ENCODE measurements at regions not wholly inside any gene's neighbourhood (a gene's known extent, or its start where the extent isn't known, plus 50 kb on each side); places are given as distances from the start of the nearest gene placed in this dataset.

DNA sequence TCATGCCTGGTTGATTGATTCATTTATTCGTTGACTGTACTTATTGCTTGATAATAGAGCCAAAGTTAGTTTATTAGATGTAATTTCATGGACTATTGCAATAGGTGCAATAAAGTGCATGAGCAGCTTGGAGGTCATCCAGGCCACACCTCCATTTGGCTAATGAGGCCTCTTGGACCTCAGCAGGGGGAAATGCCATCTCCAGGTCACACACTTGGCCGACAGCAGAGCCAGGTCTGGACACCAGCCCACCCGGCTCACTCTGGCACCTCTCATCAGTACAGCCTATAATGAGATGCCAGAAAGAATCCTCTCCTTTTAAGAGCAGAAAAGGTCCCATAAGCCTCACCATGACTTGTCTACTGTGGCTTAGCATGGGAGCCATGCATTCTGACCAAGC, 71.2 kb upstream of the AFF3 start:
- Histone ChIP-seq H3K36me3 (no peaks in the 10 kb centered on the region), H3K4me3 (no peak overlapping the region), H3K4me1 (peaks cover 12% of the 10 kb centered on the region), H3K27ac (no peak overlapping the region), H3K27me3 (no peaks in the 10 kb centered on the region), H3K9me3 (no peaks in the 10 kb centered on the region)
- ATAC-seq (peak; percentile 25), DNase-seq (no peak)
- intact Hi-C loops (cut with DNase I) = no loop called here
- TF ChIP-seq CTCF (IDR thresholded peaks at IDR 0.05) = no peak

GRCh38 chr2:100212850-100213249, 70.5 kb upstream of the AFF3 start:
- no peak for TF ChIP-seq CTCF (IDR thresholded peaks at IDR 0.05)
- Histone ChIP-seq H3K9me3 (no peaks in the 10 kb centered on the region), H3K27me3 (no peaks in the 10 kb centered on the region), H3K27ac (no peak overlapping the region), H3K4me3 (no peak overlapping the region), H3K36me3 (no peaks in the 10 kb centered on the region), H3K4me1 (peaks cover 12% of the 10 kb centered on the region)
- intact Hi-C loops (cut with DNase I) = no loop called here
- no peak for ATAC-seq
- no peak for DNase-seq

DNA sequence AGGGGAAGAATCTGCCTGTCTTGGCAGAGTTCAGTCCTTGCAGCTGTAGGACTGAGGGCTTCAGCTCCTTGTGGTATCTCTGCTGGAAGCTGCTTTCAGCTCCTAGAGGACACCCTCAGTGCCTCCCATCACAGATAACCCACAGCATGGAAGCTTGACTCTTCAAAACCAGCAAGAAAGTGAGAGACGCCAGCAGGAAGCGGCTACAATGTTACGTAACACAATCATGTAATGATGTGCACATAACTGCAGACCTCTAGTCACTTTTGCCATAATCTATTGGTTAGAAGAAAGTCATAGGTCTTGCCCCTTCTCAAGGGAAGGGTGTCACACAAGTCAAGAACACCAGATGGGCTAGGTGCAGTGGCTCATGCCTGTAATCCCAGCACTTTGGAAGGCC, 69.1 kb upstream of the AFF3 start:
- intact Hi-C loops (cut with DNase I) = no loop called here

GRCh38 chr2:100208141-100208770, 65.9 kb upstream of the AFF3 start:
- Histone ChIP-seq H3K9me3 (no peaks in the 10 kb centered on the region), H3K4me1 (no peaks in the 10 kb centered on the region), H3K27me3 (no peaks in the 10 kb centered on the region), H3K27ac (no peak overlapping the region), H3K36me3 (no peaks in the 10 kb centered on the region), H3K4me3 (no peak overlapping the region)
- intact Hi-C loops (cut with DNase I) = no loop called here
- TF ChIP-seq CTCF (IDR thresholded peaks at IDR 0.05) = no peak
- DNase-seq (no peak), ATAC-seq (no peak)

More for the DNA sequence above, 69.1 kb upstream of the AFF3 start:
- Histone ChIP-seq H3K4me1 (peaks cover 12% of the 10 kb centered on the region), H3K27me3 (no peaks in the 10 kb centered on the region), H3K4me3 (no peak overlapping the region), H3K36me3 (no peaks in the 10 kb centered on the region), H3K27ac (no peak overlapping the region), H3K9me3 (no peaks in the 10 kb centered on the region)
- TF ChIP-seq CTCF (IDR thresholded peaks at IDR 0.05) = no peak
- ATAC-seq (no peak), DNase-seq (no peak)

DNA sequence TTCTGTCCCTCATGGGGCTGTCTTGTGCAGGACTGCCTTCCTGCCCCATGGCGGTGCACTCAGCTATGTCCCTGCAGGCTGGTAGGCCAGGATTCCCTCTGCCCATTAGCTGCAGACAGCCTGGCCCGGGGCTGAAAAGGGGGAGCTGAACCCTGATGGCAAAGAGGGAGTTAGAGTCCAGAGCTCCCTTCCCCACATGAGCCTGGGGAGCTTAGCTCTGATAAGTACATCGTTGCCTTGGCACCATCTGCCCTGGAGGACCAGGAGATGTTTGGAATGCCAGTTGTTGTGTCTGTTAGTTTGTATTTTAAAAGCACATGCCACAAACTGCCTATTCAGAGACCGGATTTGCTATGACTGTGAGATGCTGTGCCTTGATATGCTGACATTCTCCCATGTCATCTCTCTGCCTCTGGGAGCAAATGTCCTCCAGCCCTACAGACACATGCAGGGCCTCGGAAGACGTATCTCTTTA, 65.1 kb upstream of the AFF3 start:
- ATAC-seq = peak; percentile 29
- Histone ChIP-seq H3K36me3 (no peaks in the 10 kb centered on the region), H3K9me3 (no peaks in the 10 kb centered on the region), H3K4me1 (no peaks in the 10 kb centered on the region), H3K27ac (no peak overlapping the region), H3K27me3 (no peaks in the 10 kb centered on the region), H3K4me3 (no peak overlapping the region)
- TF ChIP-seq CTCF (IDR thresholded peaks at IDR 0.05) = no peak
- intact Hi-C loops (cut with DNase I) = no loop called here
- no peak for DNase-seq
